A549 (cell line): ENCODE measurements at regions not wholly inside any gene's neighbourhood (a gene's known extent, or its start where the extent isn't known, plus 50 kb on each side); places are given as distances from the start of the nearest gene placed in this dataset.

Source experiments
- ATAC-seq, 2 experiments: fragments of 200-7000 bp in 1 of 2; fragments of >200 bp in 1 of 2; cut with Nextera tagmentation in 1 of 2; cut with Tn5 transposase in 1 of 2; 3 replicates each; pipeline versions ENCODE4 v1.8.0 to v1.9.1; 2018 to 2020; ENCODE audit warnings: mild to moderate bottlenecking in 1 of 2, moderate library complexity in 1 of 2
- CTCF ChIA-PET: fragments of 300-600 bp; sonication (Branson Sonifier 250); formaldehyde crosslinking; extraction: SDS; loops from one replicate; lab custom pipeline; 2021; ENCODE audit warnings: antibody characterized with exemption, inconsistent platforms; lab: Yijun Ruan, JAX
- POLR2A ChIA-PET: fragments of 350-600 bp; formaldehyde crosslinking; extraction: SDS; loops from one replicate; lab custom pipeline; 2021; ENCODE audit warnings: antibody characterized with exemption, inconsistent platforms; lab: Yijun Ruan, JAX
- DNase-seq, 2 experiments: peaks; one replicate each; pipeline versions ENCODE4 v3.0.0 to v3.0.0-alpha.2; 2011 to 2016; ENCODE audit warnings: low read depth in 1 of 2, low spot score in 1 of 2
- FAIRE-seq: peaks from 2 replicates; lab custom pipeline; 2011; peaks lifted over from hg19 to GRCh38; lab: Jason Lieb, UNC
- H3K27ac ChIP-seq, 2 experiments: fragments of >200 bp; sonication (Bioruptor Twin); formaldehyde crosslinking; 3 replicates each; pipeline ENCODE4 v1.5.1; 2016 to 2017
- H3K4me1 ChIP-seq: fragments of >200 bp; sonication (Bioruptor Twin); formaldehyde crosslinking; 3 replicates; pipeline ENCODE4 v1.6.1; 2016
- H3K4me2 ChIP-seq: fragments of >200 bp; sonication (Bioruptor Twin); formaldehyde crosslinking; 3 replicates; pipeline ENCODE4 v1.6.1; 2016
- H3K4me3 ChIP-seq: fragments of >200 bp; sonication (Bioruptor Twin); formaldehyde crosslinking; 3 replicates; pipeline ENCODE4 v1.5.1; 2016
- H3K9me3 ChIP-seq: fragments of >200 bp; sonication (Bioruptor Twin); formaldehyde crosslinking; 3 replicates; pipeline ENCODE4 v1.6.1; 2016
- CBX8 ChIP-seq: fragments of 200-600 bp; sonication (generic); IDR thresholded peaks from 2 replicates; pipeline ENCODE4 v1.6.1; 2016
- FOSB ChIP-seq: fragments of 250-450 bp; sonication (Bioruptor Pico); IDR thresholded peaks from 2 replicates; pipeline ENCODE4 v1.5.0; 2020; ENCODE audit warnings: mild to moderate bottlenecking, moderate library complexity
- FOSL2 ChIP-seq, 2 experiments: fragments of 450-650 bp in 1 of 2; fragments of >200 bp in 1 of 2; sonication (Bioruptor Twin) in 1 of 2; formaldehyde crosslinking; IDR thresholded peaks; 2 replicates each; pipeline versions ENCODE4 v1.5.0 to v1.6.1; 2016 to 2020; ENCODE audit warnings: mild to moderate bottlenecking in 1 of 2, moderate library complexity in 1 of 2
- FOXS1 ChIP-seq: fragments of 250-450 bp; sonication (Bioruptor Pico); IDR thresholded peaks from 2 replicates; pipeline ENCODE4 v1.5.0; 2020; ENCODE audit warnings: mild to moderate bottlenecking, moderate library complexity
- HEYL ChIP-seq: fragments of 250-450 bp; sonication (Bioruptor Pico); IDR thresholded peaks from 2 replicates; pipeline ENCODE4 v1.8.0; 2021; ENCODE audit warnings: mild to moderate bottlenecking, moderate library complexity
- PHF8 ChIP-seq: fragments of 200-600 bp; sonication (generic); IDR thresholded peaks from 2 replicates; pipeline ENCODE4 v1.6.1; 2016; ENCODE audit warnings: low read depth, mild to moderate bottlenecking, antibody characterized with exemption, moderate library complexity, borderline replicate concordance
- RARB ChIP-seq: fragments of 250-450 bp; sonication (Bioruptor Pico); IDR thresholded peaks from 2 replicates; pipeline ENCODE4 v1.8.0; 2021; ENCODE audit warnings: mild to moderate bottlenecking, moderate library complexity
- RCOR1 ChIP-seq: fragments of 150-350 bp; IDR thresholded peaks from 2 replicates; pipeline ENCODE4 v1.6.1; 2014; ENCODE audit warnings: antibody characterized with exemption, low read length, low read depth
- RFX5 ChIP-seq: fragments of 450-650 bp; IDR thresholded peaks from 2 replicates; pipeline ENCODE4 v1.7.1; 2014; ENCODE audit warnings: antibody characterized with exemption, mild to moderate bottlenecking, moderate library complexity
- SREBF2 ChIP-seq: fragments of 450-650 bp; IDR thresholded peaks from 2 replicates; pipeline ENCODE4 v1.6.1; 2014; ENCODE audit warnings: mild to moderate bottlenecking, moderate library complexity
- TFCP2L1 ChIP-seq: fragments of 250-450 bp; sonication (Bioruptor Pico); IDR thresholded peaks from 2 replicates; pipeline ENCODE4 v1.5.0; 2021; ENCODE audit warnings: mild to moderate bottlenecking
- TP53 ChIP-seq: fragments of 250-450 bp; sonication (Bioruptor Pico); IDR thresholded peaks from 2 replicates; pipeline ENCODE4 v1.5.0; 2021; ENCODE audit warnings: mild to moderate bottlenecking, moderate library complexity
- WGBS: methylation state at CpG from one replicate; pipeline ENCODE4 v1.1.6; 2017; ENCODE audit errors: missing lambda C conversion rate; 5-methylcytosine and 5-hydroxymethylcytosine counted together
- TF ChIP-seq, protein P1 (sequence below): fragments of 150-350 bp; IDR thresholded peaks from 2 replicates; pipeline ENCODE4 v1.6.1; 2014; ENCODE audit warnings: low read depth, mild to moderate bottlenecking, low read length
- TF ChIP-seq, protein P2 (sequence below): fragments of 450-650 bp; IDR thresholded peaks from 2 replicates; pipeline ENCODE4 v1.6.1; 2014; ENCODE audit warnings: antibody characterized with exemption
- TF ChIP-seq, protein P3 (sequence below): IDR thresholded peaks from 2 replicates; pipeline ENCODE4 v1.6.1; 2012
- TF ChIP-seq, protein P4 (sequence below): IDR thresholded peaks from 2 replicates; pipeline ENCODE4 v1.6.1; 2012; ENCODE audit warnings: low read depth, borderline replicate concordance
- TF ChIP-seq, protein P5 (sequence below): fragments of 250-450 bp; sonication (Bioruptor Pico); IDR thresholded peaks from 2 replicates; pipeline ENCODE4 v1.5.0; 2020; ENCODE audit warnings: low read depth, mild to moderate bottlenecking, moderate library complexity

DNA sequence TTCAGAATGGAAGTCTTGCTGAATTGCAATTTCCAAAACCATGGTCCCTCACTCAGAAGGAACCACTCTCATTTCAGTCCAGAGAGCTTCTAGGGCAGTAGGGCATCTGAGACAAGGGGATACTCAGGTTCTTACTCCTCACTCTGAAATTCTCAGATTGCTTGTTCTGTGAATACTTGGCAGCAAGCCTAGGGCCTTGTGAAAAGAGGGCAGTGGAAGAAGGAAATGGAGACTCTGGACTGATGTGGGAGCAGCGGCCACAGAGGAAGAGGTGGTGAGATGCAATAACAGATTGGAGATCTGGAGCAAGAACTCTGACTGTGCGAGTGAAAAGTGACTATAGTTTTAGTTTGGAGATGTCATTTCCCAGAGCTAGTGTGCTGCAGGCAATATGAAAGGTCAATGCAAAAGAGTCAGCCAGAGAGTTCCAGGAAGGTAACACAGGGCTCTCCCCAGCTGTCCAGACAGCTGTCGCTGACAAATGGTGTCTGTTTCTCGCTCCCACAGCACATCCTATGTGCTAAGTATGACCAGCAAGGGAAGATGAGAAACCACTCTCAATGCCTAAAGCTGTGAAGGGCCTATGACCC, 291.6 kb upstream of the KIAA1217 start:
- no peak for FAIRE-seq
- no peak for ATAC-seq
- no peak for DNase-seq
- no peak overlapping the region for H3K4me2 ChIP-seq
- CTCF ChIA-PET = interaction anchor here (0.7 kb wide), 1 partner anchor 15 kb away, joined by 3 read pairs; no protein-coding TSS in a partner anchor
- no peaks in the 10 kb centered on the region for H3K4me1 ChIP-seq
- TF ChIP-seq, protein P1, sequence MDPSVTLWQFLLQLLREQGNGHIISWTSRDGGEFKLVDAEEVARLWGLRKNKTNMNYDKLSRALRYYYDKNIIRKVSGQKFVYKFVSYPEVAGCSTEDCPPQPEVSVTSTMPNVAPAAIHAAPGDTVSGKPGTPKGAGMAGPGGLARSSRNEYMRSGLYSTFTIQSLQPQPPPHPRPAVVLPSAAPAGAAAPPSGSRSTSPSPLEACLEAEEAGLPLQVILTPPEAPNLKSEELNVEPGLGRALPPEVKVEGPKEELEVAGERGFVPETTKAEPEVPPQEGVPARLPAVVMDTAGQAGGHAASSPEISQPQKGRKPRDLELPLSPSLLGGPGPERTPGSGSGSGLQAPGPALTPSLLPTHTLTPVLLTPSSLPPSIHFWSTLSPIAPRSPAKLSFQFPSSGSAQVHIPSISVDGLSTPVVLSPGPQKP = no peak
- TF ChIP-seq TFCP2L1 (CRISPR knock-in tag) = no peak
- no peak for TF ChIP-seq FOXS1
- no peak for TF ChIP-seq CBX8
- no peak for TF ChIP-seq RCOR1
- no peak for TF ChIP-seq SREBF2
- TF ChIP-seq, protein P2, sequence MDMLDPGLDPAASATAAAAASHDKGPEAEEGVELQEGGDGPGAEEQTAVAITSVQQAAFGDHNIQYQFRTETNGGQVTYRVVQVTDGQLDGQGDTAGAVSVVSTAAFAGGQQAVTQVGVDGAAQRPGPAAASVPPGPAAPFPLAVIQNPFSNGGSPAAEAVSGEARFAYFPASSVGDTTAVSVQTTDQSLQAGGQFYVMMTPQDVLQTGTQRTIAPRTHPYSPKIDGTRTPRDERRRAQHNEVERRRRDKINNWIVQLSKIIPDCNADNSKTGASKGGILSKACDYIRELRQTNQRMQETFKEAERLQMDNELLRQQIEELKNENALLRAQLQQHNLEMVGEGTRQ = no peak
- no peak for TF ChIP-seq RFX5
- no peak overlapping the region for H3K4me3 ChIP-seq
- 9% methylated on average over 4 of the region's 4 CpGs for WGBS
- no peak overlapping the region for H3K27ac ChIP-seq
- no peaks in the 10 kb centered on the region for H3K9me3 ChIP-seq
- POLR2A ChIA-PET = no interaction called here

DNA sequence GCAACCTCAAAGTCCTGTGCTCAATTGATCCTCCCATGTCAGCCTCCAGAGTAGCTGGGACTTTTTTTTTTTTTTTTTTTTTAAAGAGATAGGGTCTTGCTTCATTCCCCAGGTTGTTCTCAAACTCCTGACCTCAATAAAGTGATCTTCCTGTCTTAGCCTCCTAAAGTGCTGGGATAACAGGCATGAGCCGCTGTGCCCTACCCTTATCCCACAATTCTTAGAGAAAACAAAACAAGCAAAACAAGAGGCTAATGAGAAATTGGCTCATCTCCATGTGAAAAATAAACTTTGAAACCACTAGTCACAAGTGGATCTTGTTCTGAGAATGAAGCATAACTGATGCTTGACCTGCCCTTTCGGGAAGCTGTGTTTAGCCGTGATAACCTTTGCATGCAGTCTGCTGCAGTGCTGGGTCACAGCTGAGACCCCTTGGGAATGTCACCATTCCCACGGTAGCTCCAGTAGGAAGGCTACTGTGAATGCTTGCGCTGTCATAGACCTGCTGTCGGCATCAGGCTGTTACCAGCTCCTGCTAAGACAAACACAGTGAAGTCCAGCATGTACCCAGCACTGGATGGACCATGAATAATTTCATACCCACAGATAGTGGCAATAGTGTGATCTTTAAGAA, 290.7 kb upstream of the KIAA1217 start:
- Histone ChIP-seq H3K4me2 (no peak overlapping the region), H3K9me3 (no peaks in the 10 kb centered on the region), H3K27ac (no peak overlapping the region), H3K4me1 (no peaks in the 10 kb centered on the region), H3K4me3 (no peak overlapping the region)
- ATAC-seq (no peak), FAIRE-seq (no peak), DNase-seq (no peak)
- WGBS = under 1% methylated on average over 6 of the region's 6 CpGs
- ChIA-PET CTCF (interaction anchor here (0.6 to 0.8 kb wide), 3 partner anchors 14 to 196 kb away, joined by 3 read pairs; no protein-coding TSS in a partner anchor), POLR2A (no interaction called here)
- TF ChIP-seq, protein P3, sequence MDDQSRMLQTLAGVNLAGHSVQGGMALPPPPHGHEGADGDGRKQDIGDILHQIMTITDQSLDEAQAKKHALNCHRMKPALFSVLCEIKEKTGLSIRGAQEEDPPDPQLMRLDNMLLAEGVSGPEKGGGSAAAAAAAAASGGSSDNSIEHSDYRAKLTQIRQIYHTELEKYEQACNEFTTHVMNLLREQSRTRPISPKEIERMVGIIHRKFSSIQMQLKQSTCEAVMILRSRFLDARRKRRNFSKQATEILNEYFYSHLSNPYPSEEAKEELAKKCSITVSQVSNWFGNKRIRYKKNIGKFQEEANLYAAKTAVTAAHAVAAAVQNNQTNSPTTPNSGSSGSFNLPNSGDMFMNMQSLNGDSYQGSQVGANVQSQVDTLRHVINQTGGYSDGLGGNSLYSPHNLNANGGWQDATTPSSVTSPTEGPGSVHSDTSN = no peak
- TF ChIP-seq RARB (CRISPR knock-in tag) = no peak

DNA sequence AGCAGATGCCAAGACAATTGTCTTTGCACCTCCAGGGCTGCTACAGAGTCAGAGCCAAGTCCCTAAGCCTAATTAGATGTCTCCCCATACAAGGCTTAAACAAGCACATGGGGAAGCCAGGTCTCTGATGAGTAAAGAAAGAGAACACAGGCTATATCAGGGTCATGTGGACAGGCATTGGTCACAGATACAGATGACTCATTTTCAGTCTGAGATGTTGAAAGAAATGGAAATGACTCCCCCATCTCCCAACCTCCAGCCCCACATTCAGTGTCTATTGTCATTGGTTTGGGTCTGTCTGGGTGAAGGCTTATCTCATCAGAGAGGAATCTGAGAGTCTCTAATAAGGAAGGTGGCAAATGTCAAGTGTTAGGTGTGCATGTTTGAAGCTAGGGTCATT, 290.1 kb upstream of the KIAA1217 start:
- no peak overlapping the region for H3K27ac ChIP-seq
- ATAC-seq = no peak
- H3K4me1 ChIP-seq = no peaks in the 10 kb centered on the region
- DNase-seq = no peak
- CTCF ChIA-PET = no interaction called here
- no peak overlapping the region for H3K4me3 ChIP-seq
- TF ChIP-seq, protein P4, sequence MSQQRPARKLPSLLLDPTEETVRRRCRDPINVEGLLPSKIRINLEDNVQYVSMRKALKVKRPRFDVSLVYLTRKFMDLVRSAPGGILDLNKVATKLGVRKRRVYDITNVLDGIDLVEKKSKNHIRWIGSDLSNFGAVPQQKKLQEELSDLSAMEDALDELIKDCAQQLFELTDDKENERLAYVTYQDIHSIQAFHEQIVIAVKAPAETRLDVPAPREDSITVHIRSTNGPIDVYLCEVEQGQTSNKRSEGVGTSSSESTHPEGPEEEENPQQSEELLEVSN = no peak
- no peak for TF ChIP-seq TFCP2L1 (CRISPR knock-in tag)
- no peak for TF ChIP-seq FOSB (CRISPR knock-in tag)
- no peak for TF ChIP-seq RFX5
- no peak for TF ChIP-seq PHF8
- TF ChIP-seq FOSL2 (IDR thresholded peaks at IDR 0.05) = no peak
- no peak for TF ChIP-seq FOSL2 (CRISPR knock-in tag; IDR thresholded peaks at IDR 0.05)
- TF ChIP-seq HEYL = no peak
- TF ChIP-seq TP53 (CRISPR knock-in tag) = no peak
- TF ChIP-seq, protein P5, sequence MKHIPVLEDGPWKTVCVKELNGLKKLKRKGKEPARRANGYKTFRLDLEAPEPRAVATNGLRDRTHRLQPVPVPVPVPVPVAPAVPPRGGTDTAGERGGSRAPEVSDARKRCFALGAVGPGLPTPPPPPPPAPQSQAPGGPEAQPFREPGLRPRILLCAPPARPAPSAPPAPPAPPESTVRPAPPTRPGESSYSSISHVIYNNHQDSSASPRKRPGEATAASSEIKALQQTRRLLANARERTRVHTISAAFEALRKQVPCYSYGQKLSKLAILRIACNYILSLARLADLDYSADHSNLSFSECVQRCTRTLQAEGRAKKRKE = no peak
- POLR2A ChIA-PET = no interaction called here
- no peak overlapping the region for H3K4me2 ChIP-seq
- FAIRE-seq = no peak
- H3K9me3 ChIP-seq = no peaks in the 10 kb centered on the region
